Activated T-cell treated with anti-CD3 and anti-CD28 coated beads, Interleukin-2, amount 50 U/mL, for 72 hours (primary cell): ENCODE measurements at regions not wholly inside any gene's neighbourhood (a gene's known extent, or its start where the extent isn't known, plus 50 kb on each side); places are given as distances from the start of the nearest gene placed in this dataset.
A peak's percentile ranks its signal among the peaks of the same experiment; 100 is the strongest.

Experiments used
- ATAC-seq, 2 donors: fragments of 150-1000 bp; cut with Tn5 transposase; replicated peaks in 1 of 2; 2 replicates each; pipeline ENCODE4 v1.10.0; 2021; ENCODE audit warnings: moderate library complexity in 2 of 2, mild to moderate bottlenecking in 1 of 2
- DNase-seq, 2 donors: peaks; one replicate each; pipeline ENCODE4 v3.0.0; 2021 to 2022; ENCODE audit warnings: mixed read lengths in 1 of 2
- H3K27ac Mint-ChIP-seq: one replicate; pipeline ENCODE4 v1.8.0; 2022; ENCODE audit warnings: mild to moderate bottlenecking, moderate library complexity, mixed read lengths
- H3K27me3 Mint-ChIP-seq: one replicate; pipeline ENCODE4 v1.8.0; 2022; ENCODE audit warnings: low read depth, mixed read lengths
- H3K36me3 Mint-ChIP-seq, 2 donors: one replicate each; pipeline ENCODE4 v1.8.0; 2022; ENCODE audit warnings: mixed read lengths in 2 of 2, mild to moderate bottlenecking in 1 of 2; ENCODE audit not compliant: insufficient read depth in 2 of 2
- H3K4me1 Mint-ChIP-seq: one replicate; pipeline ENCODE4 v1.8.0; 2022; ENCODE audit warnings: low read depth, mixed read lengths
- H3K4me3 Mint-ChIP-seq, 2 donors: one replicate each; pipeline ENCODE4 v1.8.0; 2022; ENCODE audit warnings: mild to moderate bottlenecking in 2 of 2, mixed read lengths in 2 of 2, moderate library complexity in 2 of 2
- H3K9me3 Mint-ChIP-seq, 2 donors: one replicate each; pipeline ENCODE4 v1.8.0; 2022; ENCODE audit warnings: mixed read lengths in 2 of 2

DNA sequence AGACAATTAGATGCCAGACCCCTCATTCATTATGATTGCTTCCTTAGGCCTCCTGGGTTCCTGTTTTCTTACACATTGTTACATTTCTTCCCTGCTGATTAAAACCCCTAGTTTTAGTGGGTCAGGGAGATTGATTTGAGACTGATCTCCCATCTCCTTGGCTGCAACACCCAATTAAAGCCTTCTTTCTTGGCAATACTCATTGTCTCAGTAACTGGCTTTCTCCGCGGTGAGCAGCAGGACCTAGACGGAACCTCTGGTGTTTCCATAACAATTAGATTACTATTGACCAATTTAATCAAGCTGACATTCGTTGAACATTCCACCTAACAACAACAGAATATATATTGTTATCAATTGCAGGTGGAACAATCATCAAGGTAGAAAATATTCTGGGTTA lies 1676.4 kb upstream of the SLC39A10 start:
- no peak for ATAC-seq
- no peaks in the 10 kb centered on the region for H3K9me3 Mint-ChIP-seq
- DNase-seq = no peak
- no peaks in the 10 kb centered on the region for H3K27me3 Mint-ChIP-seq
- no peaks in the 10 kb centered on the region for H3K4me1 Mint-ChIP-seq
- H3K36me3 Mint-ChIP-seq = no peaks in the 10 kb centered on the region
- no peak overlapping the region for H3K4me3 Mint-ChIP-seq
- no peak overlapping the region for H3K27ac Mint-ChIP-seq

- H3K27me3 Mint-ChIP-seq = no peaks in the 10 kb centered on the region
- no peak overlapping the region for H3K4me3 Mint-ChIP-seq
- H3K27ac Mint-ChIP-seq = no peak overlapping the region
- H3K36me3 Mint-ChIP-seq = no peaks in the 10 kb centered on the region
- H3K9me3 Mint-ChIP-seq = peaks cover 0 to 2% of the 10 kb centered on the region in 2 donors
- no peaks in the 10 kb centered on the region for H3K4me1 Mint-ChIP-seq
- no peak for DNase-seq
- ATAC-seq = no peak
Measured at GRCh38 chr2:193973781-193974180, 1683.2 kb upstream of the SLC39A10 start.

DNA sequence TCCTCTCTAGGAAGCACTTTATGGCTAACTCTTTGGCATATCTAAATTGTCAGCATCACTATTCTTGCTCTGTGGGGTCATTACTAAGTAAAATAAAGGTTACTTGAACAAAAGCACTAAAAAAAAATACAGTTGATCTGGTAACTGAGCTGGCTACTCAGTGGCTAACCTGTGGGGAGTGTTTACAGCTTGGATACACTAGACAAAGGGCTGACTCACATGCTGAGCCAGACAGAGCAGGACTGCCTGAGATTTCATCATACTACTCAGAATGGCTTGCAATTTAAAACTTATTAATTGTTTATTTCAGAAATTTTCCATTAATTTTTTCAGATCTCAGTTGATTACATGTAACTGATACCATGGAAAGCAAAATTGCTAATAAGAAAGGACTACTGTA lies 1690.4 kb upstream of the SLC39A10 start:
- no peaks in the 10 kb centered on the region for H3K36me3 Mint-ChIP-seq
- H3K9me3 Mint-ChIP-seq = peaks cover 0 to 3% of the 10 kb centered on the region in 2 donors
- ATAC-seq (no peak), DNase-seq (no peak)
- no peak overlapping the region for H3K4me3 Mint-ChIP-seq
- H3K4me1 Mint-ChIP-seq = no peaks in the 10 kb centered on the region
- no peak overlapping the region for H3K27ac Mint-ChIP-seq
- H3K27me3 Mint-ChIP-seq = no peaks in the 10 kb centered on the region

GRCh38 chr2:193965263-193965662 lies 1691.8 kb upstream of the SLC39A10 start:
- ATAC-seq (no peak), DNase-seq (no peak)
- Mint-ChIP-seq H3K4me1 (no peaks in the 10 kb centered on the region), H3K9me3 (peaks cover 0 to 1% of the 10 kb centered on the region in 2 donors), H3K36me3 (no peaks in the 10 kb centered on the region), H3K4me3 (no peak overlapping the region), H3K27ac (no peak overlapping the region), H3K27me3 (no peaks in the 10 kb centered on the region)

DNA sequence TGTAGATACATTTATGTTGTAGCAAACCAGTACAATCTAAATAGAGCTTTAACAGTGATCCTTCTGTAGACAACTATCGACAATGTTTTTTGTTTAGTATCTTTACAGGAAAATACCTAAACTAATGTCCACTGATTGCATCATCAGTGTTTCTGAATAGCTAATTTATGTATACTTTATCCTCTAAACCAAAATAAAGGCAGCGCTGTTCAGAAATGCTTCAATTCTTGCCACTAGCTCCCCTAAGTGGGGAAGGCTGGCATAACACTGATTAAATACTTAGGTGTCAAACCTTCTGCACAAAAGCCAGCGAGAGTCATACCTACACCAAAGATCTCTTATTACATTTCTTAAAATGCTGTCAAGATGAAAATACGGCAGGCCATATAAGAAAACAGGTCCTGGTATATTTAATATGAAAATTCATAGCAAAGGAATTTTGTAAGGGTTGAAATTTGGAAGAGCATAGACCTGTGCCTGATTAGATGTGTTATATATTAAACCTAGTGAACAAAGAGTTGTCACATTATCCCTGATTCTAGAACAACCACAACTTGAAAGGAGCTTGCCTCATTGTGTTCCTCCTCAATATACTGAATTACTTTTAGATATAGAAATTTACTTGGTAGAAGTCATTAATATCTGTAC lies 1693.4 kb upstream of the SLC39A10 start:
- H3K4me3 Mint-ChIP-seq = no peak overlapping the region
- peaks cover 0 to 1% of the 10 kb centered on the region in 2 donors for H3K9me3 Mint-ChIP-seq
- H3K27me3 Mint-ChIP-seq = no peaks in the 10 kb centered on the region
- DNase-seq = no peak
- no peak overlapping the region for H3K27ac Mint-ChIP-seq
- H3K36me3 Mint-ChIP-seq = no peaks in the 10 kb centered on the region
- H3K4me1 Mint-ChIP-seq = no peaks in the 10 kb centered on the region
- ATAC-seq = no peak

GRCh38 chr2:193946806-193947205 lies 1710.2 kb upstream of the SLC39A10 start:
- Mint-ChIP-seq H3K27ac (no peak overlapping the region), H3K27me3 (no peaks in the 10 kb centered on the region), H3K4me1 (no peaks in the 10 kb centered on the region), H3K4me3 (no peak overlapping the region), H3K36me3 (no peaks in the 10 kb centered on the region), H3K9me3 (no peaks in the 10 kb centered on the region)
- ATAC-seq (no peak), DNase-seq (no peak)

GRCh38 chr2:193943406-193943960 lies 1713.5 kb upstream of the SLC39A10 start:
- H3K27me3 Mint-ChIP-seq = no peaks in the 10 kb centered on the region
- ATAC-seq (no peak), DNase-seq (no peak)
- no peak overlapping the region for H3K27ac Mint-ChIP-seq
- no peaks in the 10 kb centered on the region for H3K9me3 Mint-ChIP-seq
- H3K36me3 Mint-ChIP-seq = no peaks in the 10 kb centered on the region
- no peaks in the 10 kb centered on the region for H3K4me1 Mint-ChIP-seq
- no peak overlapping the region for H3K4me3 Mint-ChIP-seq

DNA sequence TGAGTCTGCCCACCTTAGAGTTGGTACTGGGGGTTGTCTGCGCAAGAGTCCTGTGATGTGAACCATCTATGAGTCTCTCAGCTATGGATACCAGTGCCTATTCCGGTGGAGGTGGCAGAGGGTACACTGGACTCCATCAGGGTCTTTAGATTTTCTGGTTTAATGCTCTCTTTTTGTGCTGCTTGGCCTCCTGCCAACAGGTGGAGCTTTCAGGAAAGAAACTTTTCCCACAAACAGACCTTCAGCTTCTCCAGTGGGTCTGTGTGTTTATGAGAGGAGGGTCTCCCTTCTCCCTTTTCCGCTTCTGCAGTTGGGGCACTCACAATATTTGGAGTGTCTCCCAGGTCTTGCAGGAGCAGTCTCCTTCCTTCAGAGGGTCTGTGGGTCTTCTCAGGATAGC lies 1721.9 kb upstream of the SLC39A10 start:
- H3K36me3 Mint-ChIP-seq = no peaks in the 10 kb centered on the region
- no peaks in the 10 kb centered on the region for H3K4me1 Mint-ChIP-seq
- H3K27me3 Mint-ChIP-seq = no peaks in the 10 kb centered on the region
- no peaks in the 10 kb centered on the region for H3K9me3 Mint-ChIP-seq
- H3K27ac Mint-ChIP-seq = no peak overlapping the region
- ATAC-seq (no peak), DNase-seq (no peak)
- no peak overlapping the region for H3K4me3 Mint-ChIP-seq

DNA sequence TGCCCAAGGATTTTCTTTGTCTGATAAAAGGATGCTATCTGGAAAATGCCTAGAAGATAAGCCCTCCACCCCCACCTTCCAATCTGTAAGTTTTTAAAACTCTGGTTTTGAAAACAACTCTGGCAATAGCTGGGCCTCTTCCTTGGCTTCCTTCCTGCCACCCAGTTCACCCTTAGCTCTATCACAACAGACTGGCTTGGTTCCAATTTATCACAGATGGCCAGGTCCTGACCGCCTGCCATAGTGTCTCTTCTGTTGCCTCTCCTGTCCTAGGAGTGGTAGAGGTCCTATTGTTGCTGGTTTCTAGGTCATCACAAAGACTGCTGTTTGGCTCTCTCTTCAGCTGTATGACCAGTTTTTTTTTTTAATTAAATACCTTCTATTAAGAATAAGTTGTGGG lies 1727.9 kb upstream of the SLC39A10 start:
- Mint-ChIP-seq H3K27ac (no peak overlapping the region), H3K4me1 (no peaks in the 10 kb centered on the region), H3K27me3 (no peaks in the 10 kb centered on the region), H3K36me3 (no peaks in the 10 kb centered on the region), H3K4me3 (no peak overlapping the region), H3K9me3 (no peaks in the 10 kb centered on the region)
- DNase-seq = no peak
- ATAC-seq = no peak

- H3K36me3 Mint-ChIP-seq = no peaks in the 10 kb centered on the region
- DNase-seq (no peak), ATAC-seq (no peak)
- H3K9me3 Mint-ChIP-seq = no peaks in the 10 kb centered on the region
- no peaks in the 10 kb centered on the region for H3K4me1 Mint-ChIP-seq
- no peak overlapping the region for H3K4me3 Mint-ChIP-seq
- no peaks in the 10 kb centered on the region for H3K27me3 Mint-ChIP-seq
- no peak overlapping the region for H3K27ac Mint-ChIP-seq
Measured at GRCh38 chr2:193907561-193907960, 1712.8 kb upstream of the TMEFF2 start.

- no peak overlapping the region for H3K4me3 Mint-ChIP-seq
- H3K36me3 Mint-ChIP-seq = no peaks in the 10 kb centered on the region
- H3K9me3 Mint-ChIP-seq = no peaks in the 10 kb centered on the region
- no peaks in the 10 kb centered on the region for H3K27me3 Mint-ChIP-seq
- H3K4me1 Mint-ChIP-seq = peaks cover under 1% of the 10 kb centered on the region
- DNase-seq (no peak), ATAC-seq (no peak)
- H3K27ac Mint-ChIP-seq = no peak overlapping the region
Measured at GRCh38 chr2:193900292-193900691, 1705.6 kb upstream of the TMEFF2 start.

DNA sequence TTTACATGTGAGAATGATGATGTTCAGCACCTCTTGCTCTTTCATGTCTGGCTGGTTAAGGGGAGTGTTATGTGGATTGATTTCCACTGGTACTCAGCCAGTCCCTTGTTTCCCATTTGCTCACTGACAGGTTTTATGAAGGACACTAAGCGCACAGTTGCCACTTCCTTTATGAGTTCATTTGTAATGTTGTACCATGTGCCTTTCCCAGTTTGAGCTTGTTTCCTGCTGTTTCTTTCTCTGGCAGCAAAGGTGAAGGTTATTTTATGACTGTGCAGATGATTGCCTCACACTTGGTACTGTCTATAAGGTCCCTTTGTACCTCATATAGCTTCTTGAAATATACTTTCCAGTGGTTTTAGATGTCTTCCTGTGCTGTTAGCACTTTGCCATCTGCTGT lies 1700.5 kb upstream of the TMEFF2 start:
- Mint-ChIP-seq H3K27ac (peak overlapping the region; percentile 86), H3K4me1 (peaks cover 12% of the 10 kb centered on the region), H3K27me3 (no peaks in the 10 kb centered on the region), H3K4me3 (no peak overlapping the region), H3K36me3 (no peaks in the 10 kb centered on the region), H3K9me3 (peaks cover 0 to 1% of the 10 kb centered on the region in 2 donors)
- ATAC-seq (peak; percentile 64 to 76), DNase-seq (no peak)

DNA sequence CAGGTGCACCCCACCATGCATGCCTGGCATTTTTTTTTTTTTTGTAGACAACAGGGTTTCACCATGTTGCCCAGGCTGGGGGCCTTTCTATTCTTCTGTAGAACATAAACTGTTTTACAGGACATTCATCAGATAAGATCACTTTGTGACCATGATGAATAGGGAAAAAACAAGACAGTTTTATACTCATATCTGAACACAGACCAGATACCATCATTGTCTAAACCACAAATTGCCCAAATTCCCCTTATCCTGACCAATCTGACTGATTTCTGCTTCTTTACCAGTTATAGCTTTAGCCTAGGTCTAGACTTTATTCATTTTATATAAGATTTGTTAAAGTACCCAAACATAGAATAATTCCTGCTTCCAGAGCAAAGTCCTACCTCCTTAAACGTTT lies 1699.3 kb upstream of the TMEFF2 start:
- peak overlapping the region; percentile 9 for H3K27ac Mint-ChIP-seq
- no peak overlapping the region for H3K4me3 Mint-ChIP-seq
- no peaks in the 10 kb centered on the region for H3K36me3 Mint-ChIP-seq
- peaks cover 0 to 2% of the 10 kb centered on the region in 2 donors for H3K9me3 Mint-ChIP-seq
- ATAC-seq (peak; percentile 40 to 52), DNase-seq (no peak)
- no peaks in the 10 kb centered on the region for H3K27me3 Mint-ChIP-seq
- H3K4me1 Mint-ChIP-seq = peaks cover 12% of the 10 kb centered on the region

- Mint-ChIP-seq H3K4me1 (peaks cover 12% of the 10 kb centered on the region), H3K27ac (no peak overlapping the region), H3K9me3 (peaks cover 0 to 2% of the 10 kb centered on the region in 2 donors), H3K4me3 (no peak overlapping the region), H3K36me3 (no peaks in the 10 kb centered on the region), H3K27me3 (no peaks in the 10 kb centered on the region)
- no peak for DNase-seq
- peak; percentile 61 to 63 for ATAC-seq
Measured at GRCh38 chr2:193891023-193891422, 1696.3 kb upstream of the TMEFF2 start.
